GM21528 (cell line): ENCODE measurements at regions not wholly inside any gene's neighbourhood (a gene's known extent, or its start where the extent isn't known, plus 50 kb on each side); places are given as distances from the start of the nearest gene placed in this dataset.

Source experiments
- ATAC-seq: cut with Tn5 transposase; IDR thresholded peaks from one replicate; pipeline ENCODE4 v1.9.1; 2021; ENCODE audit warnings: mild to moderate bottlenecking, moderate library complexity; ENCODE audit not compliant: unreplicated experiment, low FRiP score

- no peak for ATAC-seq
These were observed 51.5 kb upstream of the CNIH3 start for GRCh38 chr1:224564454-224565084.

GRCh38 chr1:224565186-224565585, 50.9 kb upstream of the CNIH3 start:
- ATAC-seq = no peak

GRCh38 chr1:224565611-224566406, 50.3 kb upstream of the CNIH3 start:
- ATAC-seq = no peak
